ENCODE measurements at regions not wholly inside any gene's neighbourhood (a gene's known extent, or its start where the extent isn't known, plus 50 kb on each side); places are given as distances from the start of the nearest gene placed in this dataset.

DNA sequence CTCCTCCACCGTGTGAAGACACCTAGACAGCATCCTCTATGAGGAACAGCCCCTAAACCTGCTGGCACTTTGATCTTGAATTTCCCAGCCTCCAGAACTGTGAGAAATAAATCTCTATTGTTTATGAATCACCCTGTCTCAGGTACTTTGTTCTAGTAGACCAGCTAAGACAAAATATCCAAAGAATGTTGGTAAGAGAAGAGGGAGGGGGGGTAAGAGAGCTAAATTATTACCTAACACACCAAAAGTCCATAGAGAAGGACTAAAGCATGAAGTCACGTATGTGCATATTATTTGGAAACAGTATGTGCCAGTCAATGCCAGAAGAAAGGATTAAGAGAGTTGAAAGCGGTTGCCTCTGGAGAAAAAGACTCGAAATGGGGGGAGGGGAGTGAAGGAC, 211.0 kb downstream of the SP3 start:
- TF ChIP-seq, protein P1, sequence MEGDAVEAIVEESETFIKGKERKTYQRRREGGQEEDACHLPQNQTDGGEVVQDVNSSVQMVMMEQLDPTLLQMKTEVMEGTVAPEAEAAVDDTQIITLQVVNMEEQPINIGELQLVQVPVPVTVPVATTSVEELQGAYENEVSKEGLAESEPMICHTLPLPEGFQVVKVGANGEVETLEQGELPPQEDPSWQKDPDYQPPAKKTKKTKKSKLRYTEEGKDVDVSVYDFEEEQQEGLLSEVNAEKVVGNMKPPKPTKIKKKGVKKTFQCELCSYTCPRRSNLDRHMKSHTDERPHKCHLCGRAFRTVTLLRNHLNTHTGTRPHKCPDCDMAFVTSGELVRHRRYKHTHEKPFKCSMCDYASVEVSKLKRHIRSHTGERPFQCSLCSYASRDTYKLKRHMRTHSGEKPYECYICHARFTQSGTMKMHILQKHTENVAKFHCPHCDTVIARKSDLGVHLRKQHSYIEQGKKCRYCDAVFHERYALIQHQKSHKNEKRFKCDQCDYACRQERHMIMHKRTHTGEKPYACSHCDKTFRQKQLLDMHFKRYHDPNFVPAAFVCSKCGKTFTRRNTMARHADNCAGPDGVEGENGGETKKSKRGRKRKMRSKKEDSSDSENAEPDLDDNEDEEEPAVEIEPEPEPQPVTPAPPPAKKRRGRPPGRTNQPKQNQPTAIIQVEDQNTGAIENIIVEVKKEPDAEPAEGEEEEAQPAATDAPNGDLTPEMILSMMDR (IDR thresholded peaks at IDR 0.05; ENCODE audit: insufficient read depth, low read length) = no peak
- no peak overlapping the region for H3K4me3 ChIP-seq (ENCODE audit: low read depth, low read length)
- no peak for DNase-seq (ENCODE audit: low read depth)

DNA sequence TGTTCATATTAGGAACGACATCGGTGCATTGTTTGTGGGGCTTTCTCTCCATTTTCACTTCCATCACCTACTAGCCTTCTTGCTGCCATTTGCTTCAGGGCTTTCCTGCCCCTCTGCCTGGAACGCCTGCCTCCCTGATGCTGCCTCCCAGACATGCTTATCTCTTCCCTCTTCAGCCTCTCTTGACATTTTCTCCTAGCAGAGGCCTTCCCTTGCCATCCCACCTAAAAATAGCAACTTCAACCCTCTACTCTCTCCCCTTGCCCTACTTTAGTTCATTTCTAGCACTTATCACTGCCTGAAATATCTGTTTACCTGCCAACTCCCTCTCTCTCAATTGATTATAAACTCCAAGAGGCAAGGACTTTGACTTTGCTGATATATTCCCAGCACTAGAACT, 210.3 kb downstream of the SP3 start:
- TF ChIP-seq, protein P1 (IDR thresholded peaks at IDR 0.05; ENCODE audit: insufficient read depth, low read length) = no peak
- no peak overlapping the region for H3K4me3 ChIP-seq (ENCODE audit: low read depth, low read length)
- DNase-seq (ENCODE audit: low read depth) = no peak

DNA sequence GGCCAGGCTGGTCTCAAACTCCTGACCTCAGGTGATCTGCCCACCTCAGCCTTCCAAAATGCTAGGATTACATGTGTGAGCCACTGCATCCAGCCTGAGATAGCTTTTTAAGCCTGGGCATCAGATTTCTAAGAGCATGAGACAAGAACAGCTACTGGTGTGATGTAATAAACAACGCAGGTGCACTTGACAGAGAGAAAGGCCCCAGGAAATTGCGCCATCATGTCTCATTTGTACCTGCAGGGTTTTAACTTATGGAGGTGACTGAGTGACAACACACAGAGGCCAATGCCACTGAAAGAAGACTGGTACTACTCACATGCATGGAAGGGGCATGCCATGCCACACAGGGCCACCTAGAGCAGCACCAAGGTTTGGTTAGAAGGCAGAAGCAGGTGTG, 209.4 kb downstream of the SP3 start:
- no peak overlapping the region for H3K4me3 ChIP-seq (ENCODE audit: low read depth, low read length)
- no peak for DNase-seq (ENCODE audit: low read depth)
- TF ChIP-seq, protein P1 (IDR thresholded peaks at IDR 0.05; ENCODE audit: insufficient read depth, low read length) = no peak

DNA sequence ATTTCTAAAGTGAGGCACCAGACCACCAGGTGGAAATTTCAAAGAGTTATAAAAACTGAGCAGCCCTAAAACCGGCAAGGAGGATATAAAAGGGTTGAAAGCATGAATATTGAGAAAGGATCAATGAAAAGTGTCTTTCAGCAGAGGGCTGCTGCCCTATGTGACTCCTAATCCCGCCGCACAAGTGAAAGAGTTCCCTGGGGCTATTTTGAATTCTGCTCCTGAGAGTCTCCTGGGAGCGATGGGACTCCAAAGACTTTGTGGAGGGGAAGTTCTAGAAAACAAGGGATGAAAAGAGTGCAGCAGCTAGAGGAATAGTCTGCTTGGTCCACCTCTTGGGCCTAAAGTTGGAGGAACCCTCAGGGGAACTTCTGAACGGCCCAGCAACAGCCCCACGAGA, 205.2 kb downstream of the SP3 start:
- H3K4me3 ChIP-seq (ENCODE audit: low read depth, low read length) = no peak overlapping the region
- TF ChIP-seq, protein P1 (IDR thresholded peaks at IDR 0.05; ENCODE audit: insufficient read depth, low read length) = no peak
- no peak for DNase-seq (ENCODE audit: low read depth)

DNA sequence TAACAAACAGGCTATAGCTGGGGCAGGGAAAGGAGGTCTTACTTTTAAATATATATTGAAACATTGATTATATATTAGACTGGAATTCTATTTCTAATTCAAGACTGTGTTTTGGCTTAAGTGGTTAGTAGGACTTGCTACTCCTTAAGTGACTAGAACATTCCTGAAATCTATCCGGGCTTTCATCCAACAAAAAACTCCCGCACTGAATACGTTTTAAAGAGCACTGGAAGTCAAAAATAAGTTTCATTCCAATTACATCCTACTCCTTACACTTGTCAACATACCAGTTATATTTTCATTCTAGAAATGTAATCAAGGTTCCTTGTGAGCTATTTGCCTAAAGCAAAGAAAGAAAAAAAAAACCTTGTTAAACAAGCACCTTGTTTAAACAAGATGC, 204.6 kb downstream of the SP3 start:
- TF ChIP-seq, protein P1 (IDR thresholded peaks at IDR 0.05; ENCODE audit: insufficient read depth, low read length) = no peak
- peak; percentile 52 for DNase-seq (ENCODE audit: low read depth)

DNA sequence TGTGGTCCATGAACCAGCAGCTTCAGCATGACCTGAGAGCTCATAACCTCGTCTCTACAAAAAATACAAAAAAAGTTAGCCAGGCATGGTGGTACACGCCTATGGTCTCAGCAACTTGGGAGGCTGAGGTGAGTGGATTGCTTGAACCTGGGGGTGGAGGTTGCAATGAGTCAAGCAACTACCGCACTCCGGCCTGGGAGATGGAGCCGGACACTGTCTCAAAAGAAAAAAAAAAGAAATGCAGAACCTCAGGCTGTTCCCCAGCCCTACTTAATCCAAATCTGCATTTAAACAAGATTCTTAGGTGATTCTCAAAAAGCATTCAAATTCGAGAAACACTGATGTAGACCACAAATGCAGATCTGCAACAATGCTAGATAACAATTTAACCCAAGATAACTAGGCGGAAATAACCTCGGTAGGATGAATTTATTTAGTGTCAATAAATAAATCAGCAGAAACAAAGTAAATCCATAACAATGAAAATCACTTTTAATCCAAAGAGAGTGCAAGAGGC, 203.5 kb downstream of the SP3 start:
- H3K4me3 ChIP-seq (ENCODE audit: low read depth, low read length) = no peak overlapping the region
- TF ChIP-seq, protein P1 (IDR thresholded peaks at IDR 0.05; ENCODE audit: insufficient read depth, low read length) = no peak
- no peak for DNase-seq (ENCODE audit: low read depth)

More for the DNA sequence above, 204.6 kb downstream of the SP3 start:
- no peak overlapping the region for H3K4me3 ChIP-seq (ENCODE audit: low read depth, low read length)

DNA sequence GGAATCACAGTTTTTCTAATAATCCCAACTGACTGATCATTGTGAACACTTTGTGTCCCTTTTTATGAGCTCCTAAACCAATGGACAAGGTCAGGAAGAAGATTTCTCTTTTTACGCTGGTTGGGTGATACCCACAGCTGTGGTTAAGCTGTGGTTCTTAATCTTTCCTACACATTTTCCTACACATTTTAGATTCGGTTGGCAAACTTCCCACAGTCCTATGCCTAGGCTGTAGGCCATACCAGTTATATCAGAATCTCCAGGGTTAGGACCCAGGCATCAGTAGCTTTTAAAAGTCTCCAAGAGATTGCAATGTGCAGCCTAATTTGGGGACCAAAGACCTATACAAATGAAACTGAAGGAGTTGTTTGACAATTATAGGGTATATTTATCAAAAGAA, 203.0 kb downstream of the SP3 start:
- no peak for DNase-seq (ENCODE audit: low read depth)
- H3K4me3 ChIP-seq (ENCODE audit: low read depth, low read length) = no peak overlapping the region
- TF ChIP-seq, protein P1 (IDR thresholded peaks at IDR 0.05; ENCODE audit: insufficient read depth, low read length) = no peak
